ENCODE measurements at regions not wholly inside any gene's neighbourhood (a gene's known extent, or its start where the extent isn't known, plus 50 kb on each side); places are given as distances from the start of the nearest gene placed in this dataset.

GRCh38 chr19:27876489-27876888 is 1336.5 kb downstream of the UQCRFS1 start:
- H3K27ac ChIP-seq: no peak overlapping the region
- no peaks in the 10 kb centered on the region for H3K36me3 ChIP-seq
- intact Hi-C loops (cut with DNase I): no loop called here
- no peak for TF ChIP-seq CTCF (IDR thresholded peaks at IDR 0.05)
- DNase-seq: no peak
- H3K27me3 ChIP-seq: no peaks in the 10 kb centered on the region
- H3K9me3 ChIP-seq: peaks cover 0 to 25% of the 10 kb centered on the region in 2 donors
- no peak overlapping the region for H3K4me3 ChIP-seq
- no peaks in the 10 kb centered on the region for H3K4me1 ChIP-seq
- no peak for ATAC-seq

GRCh38 chr19:27872370-27872769 is 1340.6 kb downstream of the UQCRFS1 start:
- no peak for TF ChIP-seq CTCF (IDR thresholded peaks at IDR 0.05)
- no peak for DNase-seq
- intact Hi-C loops (cut with DNase I): no loop called here
- H3K9me3 ChIP-seq: peaks cover 0 to 24% of the 10 kb centered on the region in 2 donors
- no peaks in the 10 kb centered on the region for H3K4me1 ChIP-seq
- H3K27ac ChIP-seq: no peak overlapping the region
- H3K4me3 ChIP-seq: no peak overlapping the region
- ATAC-seq: no peak
- H3K36me3 ChIP-seq: no peaks in the 10 kb centered on the region
- H3K27me3 ChIP-seq: no peaks in the 10 kb centered on the region

- no peak for TF ChIP-seq CTCF (IDR thresholded peaks at IDR 0.05)
- ATAC-seq (no peak), DNase-seq (no peak)
- H3K27me3 ChIP-seq: no peaks in the 10 kb centered on the region
- peaks cover 0 to 32% of the 10 kb centered on the region in 2 donors for H3K9me3 ChIP-seq
- no peak overlapping the region for H3K4me3 ChIP-seq
- no peaks in the 10 kb centered on the region for H3K4me1 ChIP-seq
- H3K36me3 ChIP-seq: no peaks in the 10 kb centered on the region
- no peak overlapping the region for H3K27ac ChIP-seq
- intact Hi-C loops (cut with DNase I): no loop called here
Measured at GRCh38 chr19:27870293-27870692, 1342.7 kb downstream of the UQCRFS1 start.

- ATAC-seq: no peak
- Histone ChIP-seq H3K9me3 (peaks cover 0 to 36% of the 10 kb centered on the region in 2 donors), H3K4me3 (no peak overlapping the region), H3K4me1 (no peaks in the 10 kb centered on the region), H3K36me3 (no peaks in the 10 kb centered on the region), H3K27ac (no peak overlapping the region), H3K27me3 (no peaks in the 10 kb centered on the region)
- no peak for DNase-seq
- intact Hi-C loops (cut with DNase I): no loop called here
- TF ChIP-seq CTCF (IDR thresholded peaks at IDR 0.05): no peak
Measured at GRCh38 chr19:27868007-27868406, 1344.9 kb downstream of the UQCRFS1 start.

GRCh38 chr19:27865927-27866777 is 1346.8 kb downstream of the UQCRFS1 start:
- H3K36me3 ChIP-seq: no peaks in the 10 kb centered on the region
- H3K27me3 ChIP-seq: no peaks in the 10 kb centered on the region
- H3K4me1 ChIP-seq: no peaks in the 10 kb centered on the region
- ATAC-seq (no peak), DNase-seq (no peak)
- no peak for TF ChIP-seq CTCF (IDR thresholded peaks at IDR 0.05)
- intact Hi-C loops (cut with DNase I): no loop called here
- peaks cover 0 to 49% of the 10 kb centered on the region in 2 donors for H3K9me3 ChIP-seq
- no peak overlapping the region for H3K4me3 ChIP-seq
- H3K27ac ChIP-seq: no peak overlapping the region

Measured in left lung (tissue), 4 donors.